GM23338 (cell line): ENCODE measurements at regions not wholly inside any gene's neighbourhood (a gene's known extent, or its start where the extent isn't known, plus 50 kb on each side); places are given as distances from the start of the nearest gene placed in this dataset.

Source experiments
- ATAC-seq: fragments of 200-7000 bp; cut with Tn5 transposase; 3 replicates; pipeline ENCODE4 v1.9.1; 2020
- DNase-seq: peaks from one replicate; pipeline ENCODE4 v3.0.0-alpha.2; 2015; ENCODE audit warnings: low spot score
- H2AFZ ChIP-seq: fragments of 200-600 bp; sonication (generic); 2 replicates; pipeline ENCODE4 v1.8.0; 2016; ENCODE audit warnings: antibody characterized with exemption, mild to moderate bottlenecking, moderate library complexity
- H3F3A ChIP-seq: fragments of 200-600 bp; sonication (generic); replicated peaks from 2 replicates; pipeline ENCODE4 v1.8.0; 2017; ENCODE audit warnings: antibody characterized with exemption, mixed run types, low read depth
- H3K27ac ChIP-seq: fragments of 200-600 bp; sonication (generic); 2 replicates; pipeline ENCODE4 v1.6.1; 2016; ENCODE audit warnings: low read depth
- H3K27me3 ChIP-seq: fragments of 200-600 bp; sonication (generic); 2 replicates; pipeline ENCODE4 v1.8.0; 2016; ENCODE audit warnings: mild to moderate bottlenecking, mixed run types, moderate library complexity; ENCODE audit not compliant: insufficient read depth
- H3K36me3 ChIP-seq: fragments of 200-600 bp; sonication (generic); 2 replicates; pipeline ENCODE4 v1.8.0; 2016; ENCODE audit warnings: mild to moderate bottlenecking; ENCODE audit not compliant: insufficient read depth
- H3K4me1 ChIP-seq: fragments of 200-600 bp; sonication (generic); 2 replicates; pipeline ENCODE4 v1.8.0; 2016; ENCODE audit warnings: mild to moderate bottlenecking, moderate library complexity; ENCODE audit not compliant: insufficient read depth
- H3K4me2 ChIP-seq: fragments of 200-600 bp; sonication (generic); 2 replicates; pipeline ENCODE4 v1.7.1; 2017; ENCODE audit warnings: mixed run types
- H3K4me3 ChIP-seq: fragments of 200-600 bp; sonication (generic); 2 replicates; pipeline ENCODE4 v1.6.1; 2016; ENCODE audit warnings: mixed run types
- H3K79me2 ChIP-seq: fragments of 200-600 bp; sonication (generic); replicated peaks from 2 replicates; pipeline ENCODE4 v1.8.0; 2017; ENCODE audit warnings: mild to moderate bottlenecking; ENCODE audit not compliant: insufficient read depth
- H3K9me2 ChIP-seq: fragments of 200-600 bp; sonication (generic); 2 replicates; pipeline ENCODE4 v1.8.0; 2017; ENCODE audit not compliant: insufficient read depth
- H4K20me1 ChIP-seq: fragments of 200-600 bp; sonication (generic); replicated peaks from 2 replicates; pipeline ENCODE4 v1.8.0; 2017; ENCODE audit warnings: mild to moderate bottlenecking; ENCODE audit not compliant: insufficient read depth
- H3K27ac Mint-ChIP-seq: 2 replicates; pipeline ENCODE4 v1.8.0; 2020; ENCODE audit warnings: inconsistent platforms, mild to moderate bottlenecking, moderate library complexity, mixed read lengths
- H3K27me3 Mint-ChIP-seq: 3 replicates; pipeline ENCODE4 v1.8.0; 2022; ENCODE audit warnings: low read depth, mild to moderate bottlenecking, moderate library complexity, mixed read lengths, inconsistent platforms; ENCODE audit not compliant: insufficient read depth, poor library complexity
- H3K36me3 Mint-ChIP-seq: 3 replicates; pipeline ENCODE4 v1.8.0; 2021; ENCODE audit warnings: low read depth, mild to moderate bottlenecking, inconsistent platforms, moderate library complexity, mixed read lengths
- H3K4me1 Mint-ChIP-seq: 3 replicates; pipeline ENCODE4 v1.8.0; 2020; ENCODE audit warnings: mild to moderate bottlenecking, inconsistent platforms, mixed read lengths
- H3K4me3 Mint-ChIP-seq: 3 replicates; pipeline ENCODE4 v1.8.0; 2021; ENCODE audit warnings: moderate library complexity, mild to moderate bottlenecking, inconsistent platforms, mixed read lengths
- H3K9me3 Mint-ChIP-seq: 3 replicates; pipeline ENCODE4 v1.8.0; 2020; ENCODE audit warnings: moderate library complexity, mild to moderate bottlenecking, inconsistent platforms, mixed read lengths
- CREB1 ChIP-seq: fragments of 250-450 bp; sonication (Bioruptor Pico); IDR thresholded peaks from 2 replicates; pipeline ENCODE4 v1.5.0; 2020; ENCODE audit warnings: low read depth, mild to moderate bottlenecking, moderate library complexity
- EZH2 ChIP-seq: fragments of 200-600 bp; sonication (generic); IDR thresholded peaks from one replicate; pipeline ENCODE4 v1.8.0; 2017; ENCODE audit warnings: antibody characterized with exemption, mild to moderate bottlenecking, low read depth; ENCODE audit not compliant: unreplicated experiment
- JUNB ChIP-seq: IDR thresholded peaks from one replicate; pipeline ENCODE4 v1.6.1; 2016; ENCODE audit warnings: antibody characterized with exemption; ENCODE audit not compliant: unreplicated experiment
- NANOG ChIP-seq: IDR thresholded peaks from 2 replicates; pipeline ENCODE4 v1.6.1; 2016; ENCODE audit warnings: antibody characterized with exemption, borderline replicate concordance
- POLR2AphosphoS5 ChIP-seq: IDR thresholded peaks from 2 replicates; pipeline ENCODE4 v1.6.1; 2016; ENCODE audit warnings: antibody characterized with exemption, low read depth
- ZNF114 ChIP-seq: fragments of 250-450 bp; sonication (Bioruptor Pico); IDR thresholded peaks from 2 replicates; pipeline ENCODE4 v1.5.0; 2020; ENCODE audit warnings: mild to moderate bottlenecking, moderate library complexity
- ZNF331 ChIP-seq: fragments of 250-450 bp; sonication (Bioruptor Pico); IDR thresholded peaks from 2 replicates; pipeline ENCODE4 v1.5.0; 2020; ENCODE audit warnings: low read depth, mild to moderate bottlenecking, moderate library complexity
- TF ChIP-seq, protein P1 (sequence below): IDR thresholded peaks from 2 replicates; pipeline ENCODE4 v1.6.1; 2016; ENCODE audit warnings: antibody characterized with exemption
- TF ChIP-seq, protein P2 (sequence below): IDR thresholded peaks from one replicate; pipeline ENCODE4 v1.6.1; 2018; ENCODE audit warnings: antibody characterized with exemption; ENCODE audit not compliant: unreplicated experiment

DNA sequence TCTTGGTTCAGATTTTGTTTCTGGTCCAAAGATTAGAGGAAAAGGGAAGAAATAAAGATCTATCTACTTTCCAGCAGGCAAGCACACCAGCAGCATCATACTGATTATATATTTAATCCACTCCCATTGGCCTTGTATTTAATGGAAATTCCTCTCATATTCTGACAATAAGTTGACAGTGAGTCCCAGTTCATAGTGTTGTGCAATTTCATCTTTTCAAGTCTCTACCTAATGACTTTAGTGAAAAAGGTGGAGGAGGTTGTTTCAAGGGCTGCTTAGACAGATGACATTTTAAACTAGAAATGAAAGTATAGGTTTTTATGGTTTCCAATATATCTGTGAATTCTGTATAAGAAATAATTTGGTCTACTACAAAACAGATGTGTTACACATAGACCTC lies 298.6 kb downstream of the PABPC4L start (continued):
- TF ChIP-seq, protein P1, sequence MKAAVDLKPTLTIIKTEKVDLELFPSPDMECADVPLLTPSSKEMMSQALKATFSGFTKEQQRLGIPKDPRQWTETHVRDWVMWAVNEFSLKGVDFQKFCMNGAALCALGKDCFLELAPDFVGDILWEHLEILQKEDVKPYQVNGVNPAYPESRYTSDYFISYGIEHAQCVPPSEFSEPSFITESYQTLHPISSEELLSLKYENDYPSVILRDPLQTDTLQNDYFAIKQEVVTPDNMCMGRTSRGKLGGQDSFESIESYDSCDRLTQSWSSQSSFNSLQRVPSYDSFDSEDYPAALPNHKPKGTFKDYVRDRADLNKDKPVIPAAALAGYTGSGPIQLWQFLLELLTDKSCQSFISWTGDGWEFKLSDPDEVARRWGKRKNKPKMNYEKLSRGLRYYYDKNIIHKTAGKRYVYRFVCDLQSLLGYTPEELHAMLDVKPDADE, result no peak
- no peak for TF ChIP-seq NANOG
- TF ChIP-seq, protein P2, sequence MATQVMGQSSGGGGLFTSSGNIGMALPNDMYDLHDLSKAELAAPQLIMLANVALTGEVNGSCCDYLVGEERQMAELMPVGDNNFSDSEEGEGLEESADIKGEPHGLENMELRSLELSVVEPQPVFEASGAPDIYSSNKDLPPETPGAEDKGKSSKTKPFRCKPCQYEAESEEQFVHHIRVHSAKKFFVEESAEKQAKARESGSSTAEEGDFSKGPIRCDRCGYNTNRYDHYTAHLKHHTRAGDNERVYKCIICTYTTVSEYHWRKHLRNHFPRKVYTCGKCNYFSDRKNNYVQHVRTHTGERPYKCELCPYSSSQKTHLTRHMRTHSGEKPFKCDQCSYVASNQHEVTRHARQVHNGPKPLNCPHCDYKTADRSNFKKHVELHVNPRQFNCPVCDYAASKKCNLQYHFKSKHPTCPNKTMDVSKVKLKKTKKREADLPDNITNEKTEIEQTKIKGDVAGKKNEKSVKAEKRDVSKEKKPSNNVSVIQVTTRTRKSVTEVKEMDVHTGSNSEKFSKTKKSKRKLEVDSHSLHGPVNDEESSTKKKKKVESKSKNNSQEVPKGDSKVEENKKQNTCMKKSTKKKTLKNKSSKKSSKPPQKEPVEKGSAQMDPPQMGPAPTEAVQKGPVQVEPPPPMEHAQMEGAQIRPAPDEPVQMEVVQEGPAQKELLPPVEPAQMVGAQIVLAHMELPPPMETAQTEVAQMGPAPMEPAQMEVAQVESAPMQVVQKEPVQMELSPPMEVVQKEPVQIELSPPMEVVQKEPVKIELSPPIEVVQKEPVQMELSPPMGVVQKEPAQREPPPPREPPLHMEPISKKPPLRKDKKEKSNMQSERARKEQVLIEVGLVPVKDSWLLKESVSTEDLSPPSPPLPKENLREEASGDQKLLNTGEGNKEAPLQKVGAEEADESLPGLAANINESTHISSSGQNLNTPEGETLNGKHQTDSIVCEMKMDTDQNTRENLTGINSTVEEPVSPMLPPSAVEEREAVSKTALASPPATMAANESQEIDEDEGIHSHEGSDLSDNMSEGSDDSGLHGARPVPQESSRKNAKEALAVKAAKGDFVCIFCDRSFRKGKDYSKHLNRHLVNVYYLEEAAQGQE, result no peak

DNA sequence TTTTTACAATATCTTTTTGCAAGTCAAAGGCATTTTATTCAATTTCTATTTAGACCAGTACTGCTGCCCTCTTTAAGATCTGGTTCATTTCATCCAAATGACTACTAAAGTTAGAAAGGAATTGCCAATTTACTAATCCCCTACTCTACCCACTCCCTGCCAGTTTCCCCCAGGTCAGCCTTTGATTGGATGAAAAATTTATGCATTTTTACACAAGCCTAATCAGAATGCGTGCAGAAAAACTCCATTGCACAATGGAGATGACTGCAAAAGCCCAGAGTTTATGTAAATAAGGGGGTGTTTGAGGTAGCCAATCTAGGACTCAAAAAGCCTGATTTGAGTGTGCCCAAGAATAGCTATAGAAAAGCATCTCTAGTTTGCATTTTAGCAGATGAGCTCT lies 310.6 kb downstream of the PABPC4L start:
- DNase-seq, result no peak
- no peak for ATAC-seq
- Mint-ChIP-seq H3K4me1 (peaks cover 12% of the 10 kb centered on the region), H3K27ac (no peak overlapping the region), H3K9me3 (no peaks in the 10 kb centered on the region), H3K27me3 (no peaks in the 10 kb centered on the region), H3K4me3 (no peak overlapping the region), H3K36me3 (no peaks in the 10 kb centered on the region)
- H3K79me2 ChIP-seq, result no peaks in the 10 kb centered on the region
- H3F3A ChIP-seq, result no peaks in the 10 kb centered on the region
- no peak overlapping the region for H3K27ac ChIP-seq
- no peak for TF ChIP-seq EZH2
- TF ChIP-seq JUNB, result no peak
- no peak for TF ChIP-seq ZNF331 (CRISPR knock-in tag)
- TF ChIP-seq, protein P1, result no peak
- no peak for TF ChIP-seq ZNF114
- H3K27me3 ChIP-seq, result no peaks in the 10 kb centered on the region
- H3K4me2 ChIP-seq, result no peak overlapping the region
- no peak overlapping the region for H3K4me3 ChIP-seq
- H3K9me2 ChIP-seq, result no peaks in the 10 kb centered on the region
- H3K36me3 ChIP-seq, result no peaks in the 10 kb centered on the region
- peaks cover 14% of the 10 kb centered on the region for H3K4me1 ChIP-seq
- peak overlapping the region; percentile 23; the same call in 1 of the 2 replicates for H2AFZ ChIP-seq
- H4K20me1 ChIP-seq, result no peaks in the 10 kb centered on the region

DNA sequence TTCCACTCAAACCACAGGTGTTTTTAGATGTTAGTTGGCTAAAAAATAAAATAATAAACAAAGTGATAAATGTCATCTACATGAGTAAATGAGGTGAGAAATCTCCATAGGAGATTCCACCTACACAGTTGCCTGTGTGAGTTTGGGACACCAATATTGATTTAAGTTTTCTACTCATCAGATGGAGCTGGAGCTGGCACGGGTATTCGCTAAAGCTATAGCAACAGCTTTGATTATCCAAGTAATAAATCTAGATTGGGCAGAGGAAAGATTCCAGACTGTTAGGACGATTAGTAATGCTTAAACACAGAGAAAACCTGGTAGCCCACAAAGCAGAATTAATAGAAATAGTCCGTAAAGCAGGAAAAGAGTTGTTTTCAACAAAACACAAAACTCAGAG lies 313.9 kb downstream of the PABPC4L start:
- H3K9me3 Mint-ChIP-seq, result no peaks in the 10 kb centered on the region
- no peak overlapping the region for H3K27ac Mint-ChIP-seq
- DNase-seq, result no peak
- TF ChIP-seq, protein P2, result no peak
- TF ChIP-seq CREB1 (CRISPR knock-in tag) (no peak), NANOG (no peak), POLR2AphosphoS5 (no peak), ZNF114 (no peak)
- TF ChIP-seq, protein P1, result no peak

More for the DNA sequence above, 313.9 kb downstream of the PABPC4L start:
- Mint-ChIP-seq H3K4me1 (peaks cover 10% of the 10 kb centered on the region; the same call in 2 of the 3 replicates), H3K4me3 (no peak overlapping the region), H3K36me3 (no peaks in the 10 kb centered on the region), H3K27me3 (no peaks in the 10 kb centered on the region)
- no peak overlapping the region for H3K4me3 ChIP-seq
- no peak overlapping the region for H3K4me2 ChIP-seq
- H3K27ac ChIP-seq, result no peak overlapping the region
- no peaks in the 10 kb centered on the region for H4K20me1 ChIP-seq
- no peak overlapping the region for H2AFZ ChIP-seq
- no peaks in the 10 kb centered on the region; the same call in 1 of the 2 replicates for H3K9me2 ChIP-seq
- no peaks in the 10 kb centered on the region for H3K36me3 ChIP-seq
- H3F3A ChIP-seq, result no peaks in the 10 kb centered on the region
- no peaks in the 10 kb centered on the region for H3K79me2 ChIP-seq
- H3K27me3 ChIP-seq, result no peaks in the 10 kb centered on the region
- ATAC-seq, result no peak
- H3K4me1 ChIP-seq, result peaks cover 9% of the 10 kb centered on the region
